HG03457 (cell line): ENCODE measurements at regions not wholly inside any gene's neighbourhood (a gene's known extent, or its start where the extent isn't known, plus 50 kb on each side); places are given as distances from the start of the nearest gene placed in this dataset.

ENCODE experiments used
- ATAC-seq: cut with Tn5 transposase; IDR thresholded peaks from one replicate; pipeline ENCODE4 v1.9.1; 2021; ENCODE audit warnings: moderate number of reproducible peaks; ENCODE audit not compliant: unreplicated experiment

- ATAC-seq = no peak
These were observed 127.2 kb upstream of the THY1 start for GRCh38 chr11:119550053-119550752.

- ATAC-seq = no peak
These were observed 124.5 kb upstream of the THY1 start for GRCh38 chr11:119547511-119547910.

- ATAC-seq = no peak
These were observed 123.3 kb upstream of the THY1 start for GRCh38 chr11:119545978-119546915.

- no peak for ATAC-seq
These were observed 117.6 kb upstream of the THY1 start for GRCh38 chr11:119540370-119541125.

GRCh38 chr11:119539583-119539982 is 116.6 kb upstream of the THY1 start:
- ATAC-seq = no peak

- ATAC-seq = no peak
These were observed 115.8 kb upstream of the THY1 start for GRCh38 chr11:119538753-119539152.

- ATAC-seq = no peak
These were observed 114.6 kb upstream of the THY1 start for GRCh38 chr11:119537306-119538253.

GRCh38 chr11:119536801-119537200 is 113.8 kb upstream of the THY1 start:
- no peak for ATAC-seq

- no peak for ATAC-seq
These were observed 111.2 kb upstream of the THY1 start for GRCh38 chr11:119533921-119534736.

- ATAC-seq = no peak
These were observed 110.5 kb upstream of the THY1 start for GRCh38 chr11:119533462-119533861.

- ATAC-seq = no peak
These were observed 109.6 kb upstream of the THY1 start for GRCh38 chr11:119532551-119532950.

- ATAC-seq = no peak
These were observed 108.7 kb upstream of the THY1 start for GRCh38 chr11:119531623-119532022.

GRCh38 chr11:119531056-119531455 is 108.1 kb upstream of the THY1 start:
- no peak for ATAC-seq

GRCh38 chr11:119530509-119530908 is 107.5 kb upstream of the THY1 start:
- ATAC-seq = no peak

GRCh38 chr11:119529936-119530335 is 107.0 kb upstream of the THY1 start:
- ATAC-seq = no peak

- no peak for ATAC-seq
These were observed 106.3 kb upstream of the THY1 start for GRCh38 chr11:119529063-119529845.

GRCh38 chr11:119525867-119526196 is 102.9 kb upstream of the THY1 start:
- ATAC-seq = no peak

GRCh38 chr11:119525180-119525866 is 102.4 kb upstream of the THY1 start:
- ATAC-seq = no peak
